H9 (cell line): ENCODE measurements at regions not wholly inside any gene's neighbourhood (a gene's known extent, or its start where the extent isn't known, plus 50 kb on each side); places are given as distances from the start of the nearest gene placed in this dataset.

Experiments
- DNase-seq: peaks from one replicate; pipeline ENCODE4 v3.0.0-alpha.2; 2017
- H2AFZ ChIP-seq: one replicate; pipeline ENCODE4 v1.6.1; 2013; ENCODE audit warnings: mild to moderate bottlenecking, low read length, control low read depth, moderate library complexity
- H2AK5ac ChIP-seq: 2 replicates; pipeline ENCODE4 v1.6.1; 2013; ENCODE audit warnings: low read length, control low read depth, mixed read lengths; ENCODE audit not compliant: insufficient read length
- H2BK120ac ChIP-seq: one replicate; pipeline ENCODE4 v1.6.1; 2013; ENCODE audit warnings: low read depth, mild to moderate bottlenecking, low read length, control low read depth, inconsistent platforms; ENCODE audit not compliant: poor library complexity, severe bottlenecking
- H2BK12ac ChIP-seq: 2 replicates; pipeline ENCODE4 v1.6.1; 2013; ENCODE audit warnings: low read length, control low read depth, mixed read lengths, low read depth; ENCODE audit not compliant: insufficient read length
- H2BK15ac ChIP-seq: 2 replicates; pipeline ENCODE4 v1.6.1; 2013; ENCODE audit warnings: low read depth, low read length, control low read depth
- H2BK20ac ChIP-seq: one replicate; pipeline ENCODE4 v1.6.1; 2013; ENCODE audit warnings: low read depth, mild to moderate bottlenecking, low read length, control low read depth, inconsistent platforms; ENCODE audit not compliant: poor library complexity, severe bottlenecking
- H2BK5ac ChIP-seq: 2 replicates; pipeline ENCODE4 v1.6.1; 2013; ENCODE audit warnings: low read length, control low read depth, mixed read lengths; ENCODE audit not compliant: insufficient read length
- H3K14ac ChIP-seq: 2 replicates; pipeline ENCODE4 v1.6.1; 2013; ENCODE audit warnings: low read length, control low read depth; ENCODE audit not compliant: insufficient read depth
- H3K18ac ChIP-seq: 2 replicates; pipeline ENCODE4 v1.6.1; 2013; ENCODE audit warnings: low read depth, mild to moderate bottlenecking, mixed read lengths, low read length, control low read depth; ENCODE audit not compliant: insufficient read length
- H3K23ac ChIP-seq: 2 replicates; pipeline ENCODE4 v1.6.1; 2013; ENCODE audit warnings: low read length, control low read depth, mixed read lengths, low read depth; ENCODE audit not compliant: insufficient read length
- H3K23me2 ChIP-seq: 2 replicates; pipeline ENCODE4 v1.6.1; 2013; ENCODE audit warnings: low read depth, mild to moderate bottlenecking, mixed read lengths, low read length, control low read depth; ENCODE audit not compliant: insufficient read length, poor library complexity, severe bottlenecking
- H3K27ac ChIP-seq: 2 replicates; pipeline ENCODE4 v1.5.1; 2013; ENCODE audit warnings: low read length, control low read depth, mixed read lengths, low read depth; ENCODE audit not compliant: insufficient read length
- H3K27me3 ChIP-seq: 2 replicates; pipeline ENCODE4 v1.6.1; 2013; ENCODE audit warnings: low read length, control low read depth, inconsistent platforms; ENCODE audit not compliant: insufficient read depth
- H3K4ac ChIP-seq: 2 replicates; pipeline ENCODE4 v1.6.1; 2013; ENCODE audit warnings: low read depth, mild to moderate bottlenecking, control low read depth, inconsistent platforms, low read length, moderate library complexity
- H3K4me1 ChIP-seq: 2 replicates; pipeline ENCODE4 v1.6.1; 2013; ENCODE audit warnings: low read length, control low read depth, inconsistent platforms; ENCODE audit not compliant: insufficient read depth
- H3K4me2 ChIP-seq: 2 replicates; pipeline ENCODE4 v1.6.1; 2013; ENCODE audit warnings: low read length, control low read depth, mixed read lengths; ENCODE audit not compliant: insufficient read length, insufficient read depth
- H3K56ac ChIP-seq: 2 replicates; pipeline ENCODE4 v1.6.1; 2013; ENCODE audit warnings: low read depth, mild to moderate bottlenecking, mixed read lengths, low read length, control low read depth; ENCODE audit not compliant: insufficient read length
- H3K79me1 ChIP-seq: 2 replicates; pipeline ENCODE4 v1.6.1; 2013; ENCODE audit warnings: low read depth, mild to moderate bottlenecking, moderate library complexity, low read length, control low read depth, inconsistent platforms; ENCODE audit not compliant: insufficient read depth, poor library complexity, severe bottlenecking
- H3K79me2 ChIP-seq: 2 replicates; pipeline ENCODE4 v1.6.1; 2013; ENCODE audit warnings: low read length, control low read depth, inconsistent platforms; ENCODE audit not compliant: insufficient read depth
- H3K9ac ChIP-seq: 2 replicates; pipeline ENCODE4 v1.6.1; 2013; ENCODE audit warnings: low read length, control low read depth, mixed read lengths; ENCODE audit not compliant: insufficient read length; ENCODE audit errors: extremely low read depth
- H3K9me3 ChIP-seq: one replicate; pipeline ENCODE4 v1.6.1; 2013; ENCODE audit warnings: low read depth, low read length, inconsistent platforms; ENCODE audit not compliant: control insufficient read depth
- H3T11ph ChIP-seq: one replicate; pipeline ENCODE4 v1.6.1; 2013; ENCODE audit warnings: mild to moderate bottlenecking, low read length, control low read depth, inconsistent platforms
- H4K20me1 ChIP-seq: one replicate; pipeline ENCODE4 v1.6.1; 2013; ENCODE audit not compliant: control insufficient read depth, insufficient read length, insufficient read depth
- H4K5ac ChIP-seq: 2 replicates; pipeline ENCODE4 v1.6.1; 2013; ENCODE audit warnings: low read depth, mild to moderate bottlenecking, mixed read lengths, low read length, control low read depth; ENCODE audit not compliant: insufficient read length
- H4K8ac ChIP-seq: replicated peaks from 2 replicates; pipeline ENCODE4 v1.6.1; 2013; ENCODE audit warnings: low read length, control low read depth, mixed read lengths, low read depth; ENCODE audit not compliant: insufficient read length
- H4K91ac ChIP-seq: 2 replicates; pipeline ENCODE4 v1.6.1; 2013; ENCODE audit warnings: low read depth, mild to moderate bottlenecking, moderate library complexity, mixed read lengths, low read length, control low read depth; ENCODE audit not compliant: insufficient read length
- H3K27ac Mint-ChIP-seq, 3 experiments: 2 replicates in 2 of 3; 3 replicates in 1 of 3; pipeline ENCODE4 v1.8.0; 2020 to 2021; ENCODE audit warnings: mixed read lengths in 3 of 3, mild to moderate bottlenecking in 1 of 3, moderate library complexity in 1 of 3
- H3K27me3 Mint-ChIP-seq: 2 replicates; pipeline ENCODE4 v1.8.0; 2021; ENCODE audit warnings: low read depth, mild to moderate bottlenecking, moderate library complexity, mixed read lengths
- H3K36me3 Mint-ChIP-seq, 3 experiments: 2 replicates in 2 of 3; 3 replicates in 1 of 3; pipeline ENCODE4 v1.8.0; 2020 to 2021; ENCODE audit warnings: low read depth in 3 of 3, mixed read lengths in 3 of 3; ENCODE audit not compliant: insufficient read depth in 1 of 3
- H3K4me1 Mint-ChIP-seq, 2 experiments: 2 replicates each; pipeline ENCODE4 v1.8.0; 2020; ENCODE audit warnings: mixed read lengths in 2 of 2
- H3K4me3 Mint-ChIP-seq, 2 experiments: 2 replicates in 1 of 2; 3 replicates in 1 of 2; pipeline ENCODE4 v1.8.0; 2020 to 2021; ENCODE audit warnings: mild to moderate bottlenecking in 2 of 2, mixed read lengths in 2 of 2, moderate library complexity in 1 of 2
- H3K9me3 Mint-ChIP-seq, 2 experiments: 2 replicates in 1 of 2; 3 replicates in 1 of 2; pipeline ENCODE4 v1.8.0; 2020; ENCODE audit warnings: mild to moderate bottlenecking in 2 of 2, mixed read lengths in 2 of 2, moderate library complexity in 1 of 2
- WGBS: extraction: QIAGEN DNeasy Blood & Tissue Kit; methylation state at CpG from one replicate; pipeline ENCODE4 v1.1.7; 2013; ENCODE audit warnings: missing lambda C conversion rate, low lambda C conversion rate, mixed read lengths; ENCODE audit not compliant: insufficient read length; ENCODE audit errors: extremely low coverage; 5-methylcytosine and 5-hydroxymethylcytosine counted together
- TF ChIP-seq, protein P1 (sequence below): fragments of 200-600 bp; sonication (generic); conservative IDR thresholded peaks from 3 replicates; pipeline ENCODE4 v1.8.0; 2021; ENCODE audit warnings: antibody characterized with exemption, mild to moderate bottlenecking

DNA sequence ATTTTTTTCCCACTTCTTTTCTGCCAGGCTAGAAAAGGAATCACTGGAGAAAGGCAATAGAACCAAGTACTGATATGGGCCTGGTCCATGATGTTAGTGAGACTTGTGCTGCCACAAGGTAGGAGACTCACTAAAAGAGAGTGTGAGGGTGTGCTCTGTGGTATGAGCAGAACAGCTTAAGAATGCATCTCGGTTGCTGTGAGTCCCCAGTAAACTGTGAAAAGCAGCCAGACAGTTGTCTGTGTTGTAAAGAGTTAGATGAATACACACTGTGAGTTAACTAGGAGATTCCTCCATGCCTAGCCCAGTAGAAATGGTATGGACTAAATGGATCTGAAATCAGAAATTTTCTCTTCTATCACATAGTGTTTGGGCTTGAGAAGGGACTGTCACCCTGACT lies 1177.3 kb upstream of the MIR17HG start:
- Mint-ChIP-seq H3K4me1 (peaks cover 8 to 9% of the 10 kb centered on the region in 2 experiments), H3K9me3 (no peaks in the 10 kb centered on the region)

More for the DNA sequence above, 1177.3 kb upstream of the MIR17HG start:
- no peak overlapping the region for H4K5ac ChIP-seq
- H2BK120ac ChIP-seq, result no peak overlapping the region
- no peaks in the 10 kb centered on the region for H4K20me1 ChIP-seq
- no peak overlapping the region for H3K23ac ChIP-seq
- WGBS, result no CpG with 5 or more reads among the region's 1 CpG
- no peak overlapping the region for H2BK20ac ChIP-seq
- H3T11ph ChIP-seq, result no peak overlapping the region
- H3K14ac ChIP-seq, result no peak overlapping the region
- no peak overlapping the region for H3K18ac ChIP-seq
- no peak overlapping the region for H4K8ac ChIP-seq
- no peak overlapping the region for H3K56ac ChIP-seq
- H3K27me3 ChIP-seq, result no peaks in the 10 kb centered on the region
- no peaks in the 10 kb centered on the region for H3K79me2 ChIP-seq
- no peak for DNase-seq
- Mint-ChIP-seq H3K36me3 (no peaks in the 10 kb centered on the region), H3K27me3 (no peaks in the 10 kb centered on the region), H3K4me3 (no peak overlapping the region), H3K27ac (no peak overlapping the region; a peak in 1 of 7 replicates)
- H2BK5ac ChIP-seq, result no peak overlapping the region
- H2BK12ac ChIP-seq, result no peak overlapping the region
- no peak overlapping the region for H3K4me2 ChIP-seq
- no peaks in the 10 kb centered on the region for H3K4me1 ChIP-seq
- H3K9me3 ChIP-seq, result no peaks in the 10 kb centered on the region
- no peaks in the 10 kb centered on the region for H3K79me1 ChIP-seq
- H2AK5ac ChIP-seq, result no peak overlapping the region
- H3K23me2 ChIP-seq, result no peaks in the 10 kb centered on the region
- no peak overlapping the region for H2BK15ac ChIP-seq
- H2AFZ ChIP-seq, result no peak overlapping the region
- H4K91ac ChIP-seq, result no peak overlapping the region
- TF ChIP-seq, protein P1, sequence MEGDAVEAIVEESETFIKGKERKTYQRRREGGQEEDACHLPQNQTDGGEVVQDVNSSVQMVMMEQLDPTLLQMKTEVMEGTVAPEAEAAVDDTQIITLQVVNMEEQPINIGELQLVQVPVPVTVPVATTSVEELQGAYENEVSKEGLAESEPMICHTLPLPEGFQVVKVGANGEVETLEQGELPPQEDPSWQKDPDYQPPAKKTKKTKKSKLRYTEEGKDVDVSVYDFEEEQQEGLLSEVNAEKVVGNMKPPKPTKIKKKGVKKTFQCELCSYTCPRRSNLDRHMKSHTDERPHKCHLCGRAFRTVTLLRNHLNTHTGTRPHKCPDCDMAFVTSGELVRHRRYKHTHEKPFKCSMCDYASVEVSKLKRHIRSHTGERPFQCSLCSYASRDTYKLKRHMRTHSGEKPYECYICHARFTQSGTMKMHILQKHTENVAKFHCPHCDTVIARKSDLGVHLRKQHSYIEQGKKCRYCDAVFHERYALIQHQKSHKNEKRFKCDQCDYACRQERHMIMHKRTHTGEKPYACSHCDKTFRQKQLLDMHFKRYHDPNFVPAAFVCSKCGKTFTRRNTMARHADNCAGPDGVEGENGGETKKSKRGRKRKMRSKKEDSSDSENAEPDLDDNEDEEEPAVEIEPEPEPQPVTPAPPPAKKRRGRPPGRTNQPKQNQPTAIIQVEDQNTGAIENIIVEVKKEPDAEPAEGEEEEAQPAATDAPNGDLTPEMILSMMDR, result no peak
- H3K4ac ChIP-seq, result no peak overlapping the region
- H3K27ac ChIP-seq, result no peak overlapping the region
- H3K9ac ChIP-seq, result no peak overlapping the region
